SK-N-SH (cell line): ENCODE measurements at regions not wholly inside any gene's neighbourhood (a gene's known extent, or its start where the extent isn't known, plus 50 kb on each side); places are given as distances from the start of the nearest gene placed in this dataset.

ENCODE experiments used
- CTCF ChIP-seq: fragments of 200-600 bp; sonication (generic); IDR thresholded peaks from 2 replicates; pipeline ENCODE4 v1.6.1; 2017; ENCODE audit warnings: antibody characterized with exemption, mild to moderate bottlenecking, moderate library complexity
- EP300 ChIP-seq, 2 experiments: IDR thresholded peaks; 2 replicates each; pipeline versions ENCODE4 v1.4.0 to v1.6.1; 2012; ENCODE audit warnings: borderline replicate concordance in 1 of 2, low read depth in 1 of 2, low read length in 1 of 2
- EZH2phosphoT487 ChIP-seq: fragments of 200-600 bp; sonication (generic); IDR thresholded peaks from 2 replicates; pipeline ENCODE4 v1.6.1; 2017; ENCODE audit warnings: low read depth, mixed run types, mild to moderate bottlenecking, antibody characterized with exemption, moderate library complexity, borderline replicate concordance
- FOSL2 ChIP-seq: IDR thresholded peaks from 2 replicates; pipeline ENCODE4 v1.4.0; 2012; ENCODE audit warnings: low read depth, mild to moderate bottlenecking, moderate library complexity, borderline replicate concordance
- FOXJ3 ChIP-seq: sonication (generic); formaldehyde crosslinking; IDR thresholded peaks from 2 replicates; pipeline ENCODE4 v1.5.1; 2020; ENCODE audit warnings: mild to moderate bottlenecking, missing genetic modification reagents
- MAX ChIP-seq: IDR thresholded peaks from 2 replicates; pipeline ENCODE4 v1.4.0; 2012; ENCODE audit warnings: low read depth
- PBX3 ChIP-seq: IDR thresholded peaks from 2 replicates; pipeline ENCODE4; 2012
- POLR2AphosphoS5 ChIP-seq: IDR thresholded peaks from 2 replicates; pipeline ENCODE4 v1.6.1; 2012; ENCODE audit warnings: low read depth, low read length
- RAD21 ChIP-seq: IDR thresholded peaks from 2 replicates; pipeline ENCODE4 v1.6.1; 2012; ENCODE audit warnings: mild to moderate bottlenecking, low read length
- USF1 ChIP-seq: IDR thresholded peaks from 2 replicates; pipeline ENCODE4 v1.4.0; 2012; ENCODE audit warnings: low read depth, borderline replicate concordance

- TF ChIP-seq POLR2AphosphoS5 (no peak), CTCF (no peak), USF1 (no peak), MAX (no peak), EP300 (IDR thresholded peaks at IDR 0.05; ENCODE audit: borderline replicate concordance in 1 of 2, low read depth in 1 of 2, low read length in 1 of 2) (no peak), FOXJ3 (CRISPR knock-in tag) (no peak), FOSL2 (no peak), PBX3 (no peak), EZH2phosphoT487 (no peak), RAD21 (no peak)
These were observed 1420.3 kb downstream of the UQCRFS1 start for GRCh38 chr19:27792576-27793127.
